ENCODE measurements at regions not wholly inside any gene's neighbourhood (a gene's known extent, or its start where the extent isn't known, plus 50 kb on each side); places are given as distances from the start of the nearest gene placed in this dataset.

DNA sequence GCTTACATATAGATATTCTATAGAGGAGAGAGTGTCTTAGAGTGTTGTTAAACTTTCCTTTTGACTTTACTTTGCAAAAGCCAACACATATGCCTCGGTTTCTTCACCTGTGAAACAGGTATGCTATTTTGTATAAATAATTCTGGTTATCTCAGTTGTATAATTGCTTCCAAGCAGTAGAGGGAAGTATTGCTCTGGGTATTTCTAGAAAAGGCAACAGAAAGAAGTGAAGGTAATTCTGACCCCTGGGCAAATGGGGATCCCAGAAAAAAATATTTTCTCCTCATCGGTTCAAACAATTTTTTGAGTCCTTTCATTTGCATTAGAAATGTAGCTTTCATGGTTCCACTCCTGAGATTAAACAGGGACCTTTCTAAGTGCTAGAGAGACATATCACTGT lies 216.5 kb upstream of the SEMA6D start:
- no peak for ATAC-seq (replicated peaks)

GRCh38 chr15:47502041-47502440 lies 215.3 kb upstream of the SEMA6D start:
- H3K4me3 Mint-ChIP-seq, result no peak overlapping the region
- no peak for ATAC-seq (replicated peaks)
- peaks cover 5% of the 10 kb centered on the region for H3K27me3 Mint-ChIP-seq
- no peaks in the 10 kb centered on the region for H3K9me3 Mint-ChIP-seq
- no peaks in the 10 kb centered on the region for H3K4me1 Mint-ChIP-seq
- H3K36me3 Mint-ChIP-seq (ENCODE audit: low read depth), result no peaks in the 10 kb centered on the region
- no peak overlapping the region for H3K27ac Mint-ChIP-seq

More for the DNA sequence above, 216.5 kb upstream of the SEMA6D start:
- Mint-ChIP-seq H3K4me1 (no peaks in the 10 kb centered on the region), H3K27ac (no peak overlapping the region), H3K9me3 (no peaks in the 10 kb centered on the region), H3K4me3 (no peak overlapping the region), H3K36me3 (ENCODE audit: low read depth) (no peaks in the 10 kb centered on the region), H3K27me3 (peaks cover 5% of the 10 kb centered on the region)

- Mint-ChIP-seq H3K36me3 (ENCODE audit: low read depth) (no peaks in the 10 kb centered on the region), H3K27ac (no peak overlapping the region), H3K4me1 (no peaks in the 10 kb centered on the region), H3K4me3 (no peak overlapping the region), H3K9me3 (no peaks in the 10 kb centered on the region), H3K27me3 (peaks cover 5% of the 10 kb centered on the region)
- no peak for ATAC-seq (replicated peaks)
These were observed 213.4 kb upstream of the SEMA6D start for GRCh38 chr15:47503876-47504275.

DNA sequence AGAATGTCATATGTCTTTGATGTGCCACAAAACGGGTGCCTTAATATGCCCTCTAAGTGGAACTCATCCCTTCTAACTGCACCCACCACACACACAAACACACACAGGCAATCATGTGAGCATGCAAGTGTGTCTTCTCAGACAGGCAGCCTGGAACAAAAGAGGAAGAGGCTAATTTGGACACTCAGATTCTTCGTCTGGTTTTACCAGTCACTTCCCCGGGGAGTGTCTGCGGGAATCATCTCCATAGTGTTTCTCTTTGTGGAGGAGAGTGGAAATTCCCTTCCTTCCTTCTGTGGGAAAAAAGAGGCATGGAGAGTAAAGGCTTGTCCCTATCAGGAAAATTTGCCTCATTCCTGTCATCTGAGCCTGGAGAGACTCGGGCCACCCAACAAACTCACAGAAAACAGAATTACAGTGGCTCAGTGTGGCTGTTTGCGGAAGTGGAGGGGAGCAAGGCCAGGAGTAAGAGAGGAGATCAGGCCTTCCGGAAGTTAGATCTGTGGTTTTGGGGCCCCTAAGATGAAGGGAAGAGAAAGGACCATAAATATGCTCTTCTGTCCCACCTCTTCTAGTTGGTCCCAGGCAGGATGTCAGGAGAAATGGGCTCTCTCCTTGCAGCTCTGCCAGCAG lies 212.6 kb upstream of the SEMA6D start:
- H3K9me3 Mint-ChIP-seq, result no peaks in the 10 kb centered on the region

GRCh38 chr15:47505712-47506328 lies 211.5 kb upstream of the SEMA6D start:
- H3K9me3 Mint-ChIP-seq, result no peaks in the 10 kb centered on the region
- no peaks in the 10 kb centered on the region for H3K4me1 Mint-ChIP-seq
- no peak for ATAC-seq (replicated peaks)
- H3K4me3 Mint-ChIP-seq, result no peak overlapping the region
- no peak overlapping the region for H3K27ac Mint-ChIP-seq
- peaks cover 5% of the 10 kb centered on the region for H3K27me3 Mint-ChIP-seq
- no peaks in the 10 kb centered on the region for H3K36me3 Mint-ChIP-seq (ENCODE audit: low read depth)

More for the DNA sequence above, 212.6 kb upstream of the SEMA6D start:
- ATAC-seq (replicated peaks), result no peak
- Mint-ChIP-seq H3K4me1 (no peaks in the 10 kb centered on the region), H3K36me3 (ENCODE audit: low read depth) (no peaks in the 10 kb centered on the region), H3K4me3 (no peak overlapping the region), H3K27ac (no peak overlapping the region), H3K27me3 (peaks cover 5% of the 10 kb centered on the region)

DNA sequence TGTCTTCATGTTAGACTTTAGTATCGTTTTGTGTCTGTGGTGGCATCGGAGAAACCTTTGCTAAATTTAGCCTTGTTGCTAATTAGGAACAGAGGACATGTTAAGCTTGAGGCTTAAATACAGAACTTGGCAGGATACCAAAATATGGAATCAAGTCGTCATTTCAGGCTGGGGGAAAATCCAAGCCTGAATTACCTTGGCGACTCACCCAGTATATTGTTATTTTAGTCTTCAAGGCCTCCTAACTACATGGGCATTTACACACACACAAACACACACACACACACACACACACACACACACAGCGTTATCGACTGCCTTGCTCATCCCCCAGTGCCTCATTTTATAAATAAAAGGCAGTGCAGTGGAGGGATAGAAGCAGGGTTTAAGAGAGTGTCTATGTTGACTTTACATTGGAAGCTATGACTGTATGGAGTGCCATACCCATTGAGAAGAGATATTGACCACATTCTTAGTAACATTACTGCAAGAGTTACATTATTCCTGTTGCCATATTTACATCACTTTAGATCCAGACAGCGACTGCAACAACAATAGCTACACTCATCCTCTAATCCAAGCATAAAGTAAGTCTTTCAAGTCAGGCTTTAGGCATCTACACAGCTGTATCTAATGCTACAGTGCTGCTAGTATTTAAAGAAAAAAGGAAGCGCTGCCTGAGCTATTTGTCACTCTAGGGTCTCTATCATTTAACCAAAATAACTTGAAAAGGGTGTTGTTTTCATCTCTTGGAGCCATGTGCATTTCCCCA lies 210.8 kb upstream of the SEMA6D start:
- Mint-ChIP-seq H3K27me3 (peaks cover 5% of the 10 kb centered on the region), H3K9me3 (no peaks in the 10 kb centered on the region), H3K36me3 (ENCODE audit: low read depth) (no peaks in the 10 kb centered on the region), H3K4me3 (no peak overlapping the region), H3K4me1 (no peaks in the 10 kb centered on the region), H3K27ac (no peak overlapping the region)
- no peak for ATAC-seq (replicated peaks)

DNA sequence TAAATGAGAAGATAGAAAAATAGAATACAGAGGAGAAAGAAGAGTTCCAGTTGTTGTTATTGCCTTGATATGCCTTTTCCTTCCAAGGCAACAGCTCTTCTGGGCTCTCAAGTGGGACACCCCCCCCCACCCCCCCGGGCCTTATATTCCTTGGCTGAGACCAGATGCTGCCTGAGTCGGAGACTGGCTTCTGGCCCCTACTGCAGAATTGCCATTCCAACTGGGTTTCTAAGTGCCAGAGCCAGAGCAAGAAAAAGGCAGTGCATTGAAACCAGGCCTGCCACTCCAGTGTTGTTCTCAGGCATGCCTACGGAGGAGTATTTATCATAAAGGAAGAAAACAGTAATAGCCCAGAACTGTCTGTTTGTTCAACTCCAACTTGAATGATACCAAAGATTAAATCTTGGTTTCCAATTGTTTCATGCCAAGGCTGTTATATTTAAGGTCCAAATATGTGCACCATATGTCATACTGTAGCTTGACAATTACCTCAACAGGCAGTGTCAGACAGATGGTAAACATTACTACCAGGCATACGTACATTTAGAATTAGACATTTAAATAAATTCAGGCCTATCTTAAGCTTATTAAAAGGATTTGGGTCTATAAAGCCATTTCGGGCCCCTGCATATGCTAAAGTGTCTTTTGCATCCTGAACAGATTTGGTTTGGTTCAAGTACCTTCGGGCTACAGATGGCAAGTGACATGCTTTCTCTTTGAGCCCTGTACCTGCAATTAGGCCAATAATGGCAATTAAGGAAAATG lies 209.9 kb upstream of the SEMA6D start:
- ATAC-seq (replicated peaks), result no peak
- no peaks in the 10 kb centered on the region for H3K9me3 Mint-ChIP-seq
- H3K27ac Mint-ChIP-seq, result no peak overlapping the region
- no peaks in the 10 kb centered on the region for H3K36me3 Mint-ChIP-seq (ENCODE audit: low read depth)
- no peak overlapping the region for H3K4me3 Mint-ChIP-seq
- no peaks in the 10 kb centered on the region for H3K4me1 Mint-ChIP-seq
- H3K27me3 Mint-ChIP-seq, result peaks cover 5% of the 10 kb centered on the region

DNA sequence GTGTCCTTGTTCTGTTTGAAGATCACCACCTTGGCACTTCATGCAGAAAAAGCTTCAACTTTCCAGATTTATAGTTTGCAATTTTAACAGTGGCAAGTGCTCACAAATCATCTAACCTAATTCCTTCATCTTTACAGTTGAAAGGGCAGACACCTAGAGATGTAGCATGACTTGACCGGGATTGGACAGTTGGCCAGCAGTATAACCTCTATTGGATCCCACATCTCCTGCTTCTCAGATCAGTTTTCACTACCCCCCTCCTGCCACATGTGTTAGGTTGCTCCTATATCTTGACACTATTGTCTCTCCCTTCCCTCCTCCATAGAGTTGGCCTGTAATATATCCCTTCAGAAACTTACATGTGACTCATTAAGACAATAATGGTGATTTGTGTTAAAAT lies 206.0 kb upstream of the SEMA6D start:
- no peak for ATAC-seq (replicated peaks)
- Mint-ChIP-seq H3K4me3 (no peak overlapping the region), H3K27me3 (no peaks in the 10 kb centered on the region), H3K36me3 (ENCODE audit: low read depth) (no peaks in the 10 kb centered on the region), H3K4me1 (no peaks in the 10 kb centered on the region), H3K27ac (no peak overlapping the region), H3K9me3 (no peaks in the 10 kb centered on the region)

DNA sequence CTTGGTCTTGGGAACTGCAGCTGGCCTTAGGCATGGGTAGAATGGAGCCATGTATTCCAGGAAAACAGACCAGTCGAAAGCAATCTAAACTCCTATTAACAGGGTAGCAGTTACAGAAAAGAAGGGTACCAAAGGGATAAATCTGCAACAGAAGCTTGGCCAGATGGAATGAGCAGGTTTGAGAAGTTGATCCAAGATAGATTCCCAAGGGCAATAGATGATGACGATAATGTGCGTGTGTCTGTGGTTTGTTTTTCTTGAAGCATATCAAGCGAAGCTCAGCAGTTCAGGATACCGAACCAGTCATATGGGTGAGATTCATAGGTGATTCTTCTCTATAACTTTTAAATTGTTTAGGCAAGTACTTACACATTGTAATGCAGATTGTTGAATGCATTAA lies 203.8 kb upstream of the SEMA6D start:
- Mint-ChIP-seq H3K9me3 (no peaks in the 10 kb centered on the region), H3K4me3 (no peak overlapping the region), H3K27ac (no peak overlapping the region), H3K27me3 (no peaks in the 10 kb centered on the region), H3K36me3 (ENCODE audit: low read depth) (no peaks in the 10 kb centered on the region), H3K4me1 (no peaks in the 10 kb centered on the region)
- no peak for ATAC-seq (replicated peaks)

DNA sequence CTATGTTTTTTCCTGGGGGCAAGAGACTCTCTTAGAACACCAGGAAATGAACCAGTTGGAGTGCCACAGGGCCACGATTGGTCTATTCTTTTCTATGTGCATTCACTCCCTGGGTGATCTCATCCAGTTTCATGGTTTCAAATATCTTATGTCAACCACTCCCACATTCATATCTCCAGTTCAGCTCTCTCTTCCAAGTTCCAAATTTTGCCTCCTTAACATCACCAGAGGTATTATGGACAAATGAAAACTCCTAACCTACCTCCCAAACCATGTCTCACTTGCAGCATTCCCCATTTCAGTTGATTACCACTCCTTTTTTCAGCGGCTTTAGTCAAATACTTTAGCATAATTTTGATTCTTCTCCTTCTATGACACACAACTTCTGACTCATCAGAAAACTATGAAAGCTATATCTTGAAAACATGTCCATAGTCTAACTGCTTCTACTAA lies 203.1 kb upstream of the SEMA6D start:
- Mint-ChIP-seq H3K27me3 (no peaks in the 10 kb centered on the region), H3K4me3 (no peak overlapping the region), H3K4me1 (no peaks in the 10 kb centered on the region), H3K9me3 (no peaks in the 10 kb centered on the region), H3K27ac (no peak overlapping the region), H3K36me3 (ENCODE audit: low read depth) (no peaks in the 10 kb centered on the region)
- ATAC-seq (replicated peaks), result no peak

DNA sequence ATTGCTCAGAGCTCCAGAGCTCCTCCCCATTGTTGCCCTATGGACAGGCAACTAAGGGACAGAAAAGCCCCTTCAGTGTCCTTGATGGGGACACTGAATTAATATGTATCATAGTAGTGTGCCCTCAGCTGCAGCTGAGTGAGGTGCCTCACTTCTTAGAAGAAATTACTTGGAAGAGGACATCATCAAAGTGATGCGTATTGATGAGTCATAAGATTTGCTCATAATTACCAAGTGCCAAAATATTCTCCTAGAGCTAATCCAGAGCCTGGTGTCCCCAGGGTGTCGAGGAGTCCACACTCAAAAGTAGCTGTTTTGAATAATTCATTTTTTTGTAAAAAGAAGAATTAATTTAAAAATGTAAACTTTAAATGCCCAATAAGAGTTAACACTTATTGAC lies 200.7 kb upstream of the SEMA6D start:
- Mint-ChIP-seq H3K4me1 (no peaks in the 10 kb centered on the region), H3K36me3 (ENCODE audit: low read depth) (no peaks in the 10 kb centered on the region), H3K9me3 (no peaks in the 10 kb centered on the region), H3K4me3 (no peak overlapping the region), H3K27me3 (no peaks in the 10 kb centered on the region), H3K27ac (no peak overlapping the region)
- ATAC-seq (replicated peaks), result no peak

GRCh38 chr15:47516972-47517371 lies 200.3 kb upstream of the SEMA6D start:
- Mint-ChIP-seq H3K4me1 (no peaks in the 10 kb centered on the region), H3K9me3 (no peaks in the 10 kb centered on the region), H3K4me3 (no peak overlapping the region), H3K27me3 (no peaks in the 10 kb centered on the region), H3K27ac (no peak overlapping the region), H3K36me3 (ENCODE audit: low read depth) (no peaks in the 10 kb centered on the region)
- ATAC-seq (replicated peaks), result no peak

- ATAC-seq (replicated peaks), result no peak
- H3K4me3 Mint-ChIP-seq, result no peak overlapping the region
- no peaks in the 10 kb centered on the region for H3K4me1 Mint-ChIP-seq
- H3K36me3 Mint-ChIP-seq (ENCODE audit: low read depth), result no peaks in the 10 kb centered on the region
- H3K27ac Mint-ChIP-seq, result no peak overlapping the region
- H3K9me3 Mint-ChIP-seq, result no peaks in the 10 kb centered on the region
- H3K27me3 Mint-ChIP-seq, result no peaks in the 10 kb centered on the region
These were observed 199.6 kb upstream of the SEMA6D start for GRCh38 chr15:47517737-47518136.

DNA sequence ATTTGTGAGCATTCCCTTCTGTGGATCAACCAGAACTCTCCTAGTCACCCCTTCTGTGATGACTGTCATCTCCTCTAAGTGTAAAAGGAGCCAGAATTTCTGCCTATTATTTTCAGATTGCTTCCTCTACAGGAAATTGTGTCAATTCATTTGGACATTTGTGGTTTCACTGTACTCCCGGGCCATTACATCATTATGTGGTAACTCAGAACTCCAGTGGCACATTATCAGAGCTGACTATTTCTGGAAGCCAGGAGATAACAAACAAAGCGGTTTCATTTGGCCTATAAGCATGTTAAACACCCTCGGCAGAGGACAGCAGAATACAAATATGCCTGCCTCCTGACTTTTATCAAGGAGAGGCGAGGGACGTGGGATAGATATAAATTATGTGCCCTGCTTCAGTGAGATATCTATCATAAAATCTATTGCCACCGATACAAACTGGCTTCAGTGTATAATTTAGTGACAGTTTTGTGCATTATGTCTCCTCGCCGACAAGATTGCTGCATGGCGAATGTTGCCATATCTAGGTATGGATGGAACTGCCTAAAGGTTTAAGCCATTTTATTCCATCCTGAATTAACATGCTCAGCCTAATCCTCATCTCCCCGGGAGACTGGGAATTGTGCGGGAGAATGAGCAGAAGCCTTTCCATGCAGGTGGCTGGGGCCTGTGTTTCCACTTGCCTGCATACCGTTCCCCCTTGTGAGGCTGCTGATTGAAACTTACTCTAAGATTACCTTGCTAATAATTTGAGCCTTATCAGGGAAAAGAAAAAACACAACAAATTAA lies 193.4 kb upstream of the SEMA6D start:
- Mint-ChIP-seq H3K4me1 (no peaks in the 10 kb centered on the region), H3K4me3 (no peak overlapping the region), H3K27ac (no peak overlapping the region), H3K9me3 (peaks cover 3% of the 10 kb centered on the region), H3K27me3 (no peaks in the 10 kb centered on the region), H3K36me3 (ENCODE audit: low read depth) (no peaks in the 10 kb centered on the region)
- no peak for ATAC-seq (replicated peaks)
